ENCODE measurements at regions not wholly inside any gene's neighbourhood (a gene's known extent, or its start where the extent isn't known, plus 50 kb on each side); places are given as distances from the start of the nearest gene placed in this dataset.
A peak's percentile ranks its signal among the peaks of the same experiment; 100 is the strongest.
"Not testable (repeated sequence)": the region's sequence is repeated elsewhere in the genome, so short reads cannot be mapped to it uniquely, and the experiment has no call there.

DNA sequence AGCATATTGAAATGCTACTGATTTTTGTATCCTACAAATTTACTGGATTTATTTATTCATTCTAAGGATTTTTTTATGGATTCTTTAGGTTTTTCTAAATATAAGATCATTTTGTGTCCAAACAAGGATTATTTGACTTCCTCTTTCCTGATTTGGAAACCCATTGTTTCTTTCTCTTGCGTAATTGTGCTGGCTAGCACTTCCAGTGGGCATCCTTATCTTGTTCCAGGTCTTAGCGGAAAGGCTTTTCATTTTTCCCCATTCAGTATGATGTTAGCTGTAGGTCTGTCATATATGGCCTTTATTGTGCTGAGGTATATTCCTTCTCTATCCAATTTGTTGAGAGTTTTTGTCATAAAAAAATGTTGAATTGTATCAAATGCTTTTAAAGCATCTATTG is 57.2 kb upstream of the RHOJ start:
- no peak for TF ChIP-seq CTCF (IDR thresholded peaks at IDR 0.05)
- no peak for TF ChIP-seq POLR2A (IDR thresholded peaks at IDR 0.05)
- no peaks in the 10 kb centered on the region for H3K27me3 ChIP-seq
- H3K27ac ChIP-seq = no peak overlapping the region
- H3K9me3 ChIP-seq = peaks cover 0 to 10% (median 0%) of the 10 kb centered on the region in 3 donors
- no peaks in the 10 kb centered on the region for H3K36me3 ChIP-seq
- DNase-seq = no peak
- intact Hi-C loops (cut with DNase I) = no loop called here
- 79 to 84% methylated on average over 2 of the region's 2 CpGs for WGBS, 2 donors
- H3K4me1 ChIP-seq = no peaks in the 10 kb centered on the region
- no peak overlapping the region for H3K4me3 ChIP-seq

DNA sequence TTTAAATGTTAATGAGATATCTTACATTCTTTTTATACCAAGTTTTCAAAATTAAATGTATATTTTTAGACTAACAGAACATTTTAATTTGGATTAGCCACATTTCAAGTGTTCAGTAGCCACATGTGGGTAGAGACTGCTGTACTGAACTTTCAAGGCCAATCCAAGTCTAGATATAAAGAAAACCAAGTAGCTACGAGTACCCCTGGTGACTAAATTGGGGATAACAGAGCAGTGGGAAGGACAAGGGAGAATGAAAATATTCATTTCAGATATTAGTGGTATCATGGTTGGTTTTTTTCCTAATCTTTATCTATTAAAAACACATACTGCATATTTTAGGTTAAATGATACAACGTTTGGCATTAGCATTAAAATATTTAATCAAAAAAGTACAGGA is 69.4 kb upstream of the RHOJ start:
- Histone ChIP-seq H3K4me3 (no peak overlapping the region), H3K27ac (no peak overlapping the region), H3K27me3 (no peaks in the 10 kb centered on the region), H3K4me1 (no peaks in the 10 kb centered on the region), H3K36me3 (no peaks in the 10 kb centered on the region), H3K9me3 (no peaks in the 10 kb centered on the region)
- DNase-seq = no peak
- no peak for TF ChIP-seq POLR2A (IDR thresholded peaks at IDR 0.05)
- TF ChIP-seq CTCF (IDR thresholded peaks at IDR 0.05) = peak in 2 of 6 experiments; percentile 9 to 17
- intact Hi-C loops (cut with DNase I) = no loop called here
- WGBS, 2 donors = 22 to 26% methylated on average over 2 of the region's 2 CpGs

- Histone ChIP-seq H3K36me3 (no peaks in the 10 kb centered on the region), H3K9me3 (no peaks in the 10 kb centered on the region), H3K4me1 (no peaks in the 10 kb centered on the region), H3K27me3 (peaks cover 0 to 3% (median 0%) of the 10 kb centered on the region in 4 donors), H3K27ac (no peak overlapping the region), H3K4me3 (no peak overlapping the region)
- DNase-seq = no peak
- intact Hi-C loops (cut with DNase I) = no loop called here
- WGBS, 2 donors = 84 to 86% methylated on average over 4 of the region's 4 CpGs
- TF ChIP-seq CTCF (IDR thresholded peaks at IDR 0.05) (no peak), POLR2A (IDR thresholded peaks at IDR 0.05) (no peak)
Measured at GRCh38 chr14:63130531-63130930, 73.7 kb upstream of the RHOJ start.

DNA sequence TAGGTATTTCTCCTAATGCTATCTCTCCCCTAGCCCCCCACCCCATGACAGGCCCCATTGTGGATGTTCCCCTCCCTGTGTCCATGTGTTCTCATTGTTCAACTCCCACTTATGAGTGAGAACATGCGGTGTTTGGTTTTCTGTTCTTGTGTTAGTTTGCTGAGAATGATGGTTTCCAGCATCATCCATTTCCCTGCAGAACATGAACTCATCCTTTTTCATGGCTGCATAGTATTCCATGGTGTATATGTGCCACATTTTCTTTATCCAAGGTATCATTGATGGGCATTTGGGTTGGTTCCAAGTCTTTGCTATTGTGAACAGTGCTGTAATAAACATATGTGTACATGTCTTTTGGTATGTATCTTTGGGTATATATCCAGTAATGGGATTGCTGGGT is 61.2 kb upstream of the KCNH5 start:
- H3K4me3 ChIP-seq; intact Hi-C loops (cut with DNase I); H3K4me1 ChIP-seq; H3K36me3 ChIP-seq; H3K27ac ChIP-seq; H3K27me3 ChIP-seq; DNase-seq; H3K9me3 ChIP-seq: not testable (repeated sequence)
- 100% methylated on average over 1 of the region's 1 CpG for WGBS, 2 donors

GRCh38 chr14:63100552-63100951 is 55.3 kb upstream of the KCNH5 start:
- TF ChIP-seq CTCF (IDR thresholded peaks at IDR 0.05) (no peak), POLR2A (IDR thresholded peaks at IDR 0.05) (no peak)
- Histone ChIP-seq H3K4me1 (no peaks in the 10 kb centered on the region), H3K9me3 (no peaks in the 10 kb centered on the region), H3K27me3 (peaks cover 0 to 8% (median 0%) of the 10 kb centered on the region in 4 donors), H3K27ac (no peak overlapping the region), H3K36me3 (no peaks in the 10 kb centered on the region), H3K4me3 (no peak overlapping the region)
- WGBS, 2 donors = 56 to 62% methylated on average over 1 of the region's 1 CpG
- DNase-seq = no peak
- intact Hi-C loops (cut with DNase I) = no loop called here

GRCh38 chr14:63096186-63096585 is 50.9 kb upstream of the KCNH5 start:
- peaks cover 0 to 8% (median 0%) of the 10 kb centered on the region in 4 donors for H3K27me3 ChIP-seq
- 80 to 84% methylated on average over 4 of the region's 4 CpGs for WGBS, 2 donors
- intact Hi-C loops (cut with DNase I) = no loop called here
- no peak overlapping the region for H3K4me3 ChIP-seq
- no peak overlapping the region for H3K27ac ChIP-seq
- no peaks in the 10 kb centered on the region for H3K9me3 ChIP-seq
- H3K4me1 ChIP-seq = no peaks in the 10 kb centered on the region
- no peak for DNase-seq
- H3K36me3 ChIP-seq = no peaks in the 10 kb centered on the region
- TF ChIP-seq CTCF (IDR thresholded peaks at IDR 0.05) = no peak
- no peak for TF ChIP-seq POLR2A (IDR thresholded peaks at IDR 0.05)
